ENCODE measurements at regions not wholly inside any gene's neighbourhood (a gene's known extent, or its start where the extent isn't known, plus 50 kb on each side); places are given as distances from the start of the nearest gene placed in this dataset.

- no TSS peak for BruUV-seq (replicated peaks)
- H3K79me2 ChIP-seq (ENCODE audit: insufficient read depth, low read length) = no peaks in the 10 kb centered on the region
- H3K9ac ChIP-seq (ENCODE audit: insufficient read depth, low read depth, low read length) = no peak overlapping the region
- no peaks in the 10 kb centered on the region for H3K9me3 ChIP-seq (ENCODE audit: low read length)
- H4K20me1 ChIP-seq (ENCODE audit: insufficient read depth, low read length) = no peaks in the 10 kb centered on the region
- in situ Hi-C loops (cut with HindIII; ENCODE audit: extremely low pct_ligation_motif_present, low pct_unique_long_range_greater_than_20kb) (no loop called here), intact Hi-C loops (cut with micrococcal nuclease; ENCODE audit: unreplicated experiment) (no loop called here)
- ChIA-PET CTCF (ENCODE audit: low intra/inter-chr PET ratio, low total read pairs) (no interaction called here), POLR2A (no interaction called here)
- no peaks in the 10 kb centered on the region for H3K36me3 ChIP-seq (replicated peaks in 1 of 2; ENCODE audit: control insufficient read depth in 1 of 2, insufficient read depth in 2 of 2, low read length in 2 of 2)
- FAIRE-seq = no peak
- no peak for ATAC-seq
- no peaks in the 10 kb centered on the region for H3K4me1 ChIP-seq (ENCODE audit: insufficient read depth, low read length)
- no peak overlapping the region for H3K4me3 ChIP-seq (replicated peaks in 1 of 3; ENCODE audit: insufficient read depth in 1 of 3, low read depth in 2 of 3, low read length in 3 of 3)
- no peak for DNase-seq (ENCODE audit: low spot score)
- H2AFZ ChIP-seq (ENCODE audit: low read length) = no peak overlapping the region
- H3K27me3 ChIP-seq (ENCODE audit: control insufficient read depth in 1 of 2, insufficient read depth in 2 of 2, low read length in 2 of 2) = no peaks in the 10 kb centered on the region
- no peak overlapping the region for H3K27ac ChIP-seq (ENCODE audit: extremely low read length, insufficient read depth, low read length)
- no peak overlapping the region for H3K4me2 ChIP-seq (ENCODE audit: low read depth, low read length)
- WGBS (ENCODE audit: low lambda C conversion rate) = 53% methylated on average over 11 of the region's 11 CpGs
- no peak for TF ChIP-seq ZNF317 (CRISPR knock-in tag; IDR thresholded peaks at IDR 0.05)
- no peak for TF ChIP-seq ZNF780A (CRISPR knock-in tag; IDR thresholded peaks at IDR 0.05)
- no peak for TF ChIP-seq HNRNPK (IDR thresholded peaks at IDR 0.05; ENCODE audit: low read depth, low read length, poor library complexity, severe bottlenecking)
- TF ChIP-seq ZNF576 (CRISPR knock-in tag; IDR thresholded peaks at IDR 0.05) = no peak
- no peak for TF ChIP-seq HNF1A (IDR thresholded peaks at IDR 0.05; ENCODE audit: low read depth)
- TF ChIP-seq HNF1A (CRISPR knock-in tag; IDR thresholded peaks at IDR 0.05; ENCODE audit: borderline replicate concordance) = no peak
- TF ChIP-seq CENPT (CRISPR knock-in tag; IDR thresholded peaks at IDR 0.05; ENCODE audit: low read depth) = no peak
- no peak for TF ChIP-seq ARID4A (CRISPR knock-in tag; IDR thresholded peaks at IDR 0.05; ENCODE audit: borderline replicate concordance)
- no peak for TF ChIP-seq ZBTB26 (CRISPR knock-in tag; IDR thresholded peaks at IDR 0.05; ENCODE audit: borderline replicate concordance)
- no peak for TF ChIP-seq XBP1 (CRISPR knock-in tag; IDR thresholded peaks at IDR 0.05)
- no peak for TF ChIP-seq ETS1 (CRISPR knock-in tag; IDR thresholded peaks at IDR 0.05)
- no peak for TF ChIP-seq MED8 (CRISPR knock-in tag; IDR thresholded peaks at IDR 0.05; ENCODE audit: insufficient replicate concordance)
These were observed 59.4 kb downstream of the PLCE1 start for GRCh38 chr10:94052866-94053791.
